SK-N-DZ (cell line): ENCODE measurements at regions not wholly inside any gene's neighbourhood (a gene's known extent, or its start where the extent isn't known, plus 50 kb on each side); places are given as distances from the start of the nearest gene placed in this dataset.

Experiments
- DNase-seq: peaks from one replicate; pipeline ENCODE4 v3.0.0-alpha.2; 2015; ENCODE audit warnings: low spot score

GRCh38 chr7:18405726-18406125, 89.8 kb upstream of the HDAC9 start:
- DNase-seq = no peak

- DNase-seq = no peak
Measured at GRCh38 chr7:18407385-18407784, 88.2 kb upstream of the HDAC9 start.

- DNase-seq = no peak
Measured at GRCh38 chr7:18408461-18408860, 87.1 kb upstream of the HDAC9 start.

GRCh38 chr7:18408868-18409267, 86.7 kb upstream of the HDAC9 start:
- no peak for DNase-seq

GRCh38 chr7:18413447-18413846, 82.1 kb upstream of the HDAC9 start:
- no peak for DNase-seq

- no peak for DNase-seq
Measured at GRCh38 chr7:18414885-18415284, 80.7 kb upstream of the HDAC9 start.

- DNase-seq = no peak
Measured at GRCh38 chr7:18416988-18417387, 78.6 kb upstream of the HDAC9 start.

- DNase-seq = no peak
Measured at GRCh38 chr7:18419456-18419855, 76.1 kb upstream of the HDAC9 start.

- DNase-seq = peak; percentile 37
Measured at GRCh38 chr7:18420108-18420507, 75.4 kb upstream of the HDAC9 start.

GRCh38 chr7:18420748-18421147, 74.8 kb upstream of the HDAC9 start:
- DNase-seq = peak; percentile 14

- DNase-seq = peak; percentile 41
Measured at GRCh38 chr7:18421297-18422002, 74.1 kb upstream of the HDAC9 start.

GRCh38 chr7:18425227-18425626, 70.3 kb upstream of the HDAC9 start:
- DNase-seq = no peak

GRCh38 chr7:18425838-18426445, 69.6 kb upstream of the HDAC9 start:
- peak; percentile 4 for DNase-seq

GRCh38 chr7:18426564-18427226, 68.9 kb upstream of the HDAC9 start:
- DNase-seq = no peak

GRCh38 chr7:18429547-18429946, 66.0 kb upstream of the HDAC9 start:
- no peak for DNase-seq

- no peak for DNase-seq
Measured at GRCh38 chr7:18430810-18431209, 64.7 kb upstream of the HDAC9 start.

GRCh38 chr7:18434171-18434570, 61.4 kb upstream of the HDAC9 start:
- no peak for DNase-seq

GRCh38 chr7:18437101-18437500, 58.4 kb upstream of the HDAC9 start:
- DNase-seq = no peak

- DNase-seq = no peak
Measured at GRCh38 chr7:18440934-18441333, 54.6 kb upstream of the HDAC9 start.

- DNase-seq = no peak
Measured at GRCh38 chr7:18444826-18445225, 50.7 kb upstream of the HDAC9 start.

GRCh38 chr7:18445483-18445882, 50.1 kb upstream of the HDAC9 start:
- DNase-seq = no peak
